Natural killer cell (primary cell): ENCODE measurements at regions not wholly inside any gene's neighbourhood (a gene's known extent, or its start where the extent isn't known, plus 50 kb on each side); places are given as distances from the start of the nearest gene placed in this dataset.

ENCODE experiments used
- ATAC-seq, 3 donors: fragments of 150-1000 bp in 2 of 3; fragments of 200-7000 bp in 1 of 3; cut with Tn5 transposase; 1 replicate in 1 of 3; 2 replicates in 2 of 3; pipeline ENCODE4 v1.10.0; 2021; ENCODE audit warnings: mild to moderate bottlenecking in 2 of 3, moderate library complexity in 2 of 3
- DNase-seq, 2 donors: peaks; one replicate each; pipeline versions ENCODE4 v3.0.0 to v3.0.0-alpha.2; 2013 to 2021; ENCODE audit warnings: mixed read lengths in 1 of 2
- H3K27ac ChIP-seq: one replicate; pipeline ENCODE4 v1.5.1; 2013; ENCODE audit warnings: mild to moderate bottlenecking, low read length
- H3K27me3 ChIP-seq: one replicate; pipeline ENCODE4 v1.6.1; 2013; ENCODE audit warnings: low read length; ENCODE audit not compliant: control insufficient read depth, insufficient read depth
- H3K36me3 ChIP-seq: one replicate; pipeline ENCODE4 v1.6.1; 2013; ENCODE audit warnings: low read length; ENCODE audit not compliant: control insufficient read depth, insufficient read depth
- H3K4me1 ChIP-seq: one replicate; pipeline ENCODE4 v1.6.1; 2013; ENCODE audit warnings: low read length; ENCODE audit not compliant: control insufficient read depth, insufficient read depth
- H3K4me3 ChIP-seq: one replicate; pipeline ENCODE4 v1.5.1; 2013; ENCODE audit warnings: low read length
- H3K9me3 ChIP-seq: one replicate; pipeline ENCODE4 v1.6.1; 2013; ENCODE audit warnings: low read length; ENCODE audit not compliant: control insufficient read depth, insufficient read depth
- H3K27ac Mint-ChIP-seq, 2 donors: one replicate each; pipeline ENCODE4 v1.8.0; 2022; ENCODE audit warnings: mild to moderate bottlenecking in 2 of 2, mixed read lengths in 2 of 2, moderate library complexity in 1 of 2
- H3K27me3 Mint-ChIP-seq, 2 donors: one replicate each; pipeline ENCODE4 v1.8.0; 2022; ENCODE audit warnings: low read depth in 2 of 2, mixed read lengths in 2 of 2
- H3K36me3 Mint-ChIP-seq: one replicate; pipeline ENCODE4 v1.8.0; 2022; ENCODE audit warnings: mixed read lengths
- H3K4me1 Mint-ChIP-seq, 2 donors: one replicate each; pipeline ENCODE4 v1.8.0; 2022; ENCODE audit warnings: mixed read lengths in 2 of 2
- H3K4me3 Mint-ChIP-seq: one replicate; pipeline ENCODE4 v1.8.0; 2022; ENCODE audit warnings: mild to moderate bottlenecking, moderate library complexity, mixed read lengths
- H3K9me3 Mint-ChIP-seq, 2 donors: one replicate each; pipeline ENCODE4 v1.8.0; 2022; ENCODE audit warnings: mixed read lengths in 2 of 2
- WGBS: methylation state at CpG from one replicate; pipeline ENCODE4 v1.1.7; 2013; ENCODE audit warnings: missing lambda C conversion rate; ENCODE audit not compliant: insufficient coverage; 5-methylcytosine and 5-hydroxymethylcytosine counted together
- intact Hi-C: fragments of 100-400 bp; cut with micrococcal nuclease; formaldehyde crosslinking; loops from one replicate; pipeline ENCODE4 v1.14.2; 2022
- TF ChIP-seq, protein P1 (sequence below): fragments of 200-600 bp; IDR thresholded peaks from one replicate; pipeline ENCODE4 v1.8.0; 2022; ENCODE audit warnings: antibody characterized with exemption

DNA sequence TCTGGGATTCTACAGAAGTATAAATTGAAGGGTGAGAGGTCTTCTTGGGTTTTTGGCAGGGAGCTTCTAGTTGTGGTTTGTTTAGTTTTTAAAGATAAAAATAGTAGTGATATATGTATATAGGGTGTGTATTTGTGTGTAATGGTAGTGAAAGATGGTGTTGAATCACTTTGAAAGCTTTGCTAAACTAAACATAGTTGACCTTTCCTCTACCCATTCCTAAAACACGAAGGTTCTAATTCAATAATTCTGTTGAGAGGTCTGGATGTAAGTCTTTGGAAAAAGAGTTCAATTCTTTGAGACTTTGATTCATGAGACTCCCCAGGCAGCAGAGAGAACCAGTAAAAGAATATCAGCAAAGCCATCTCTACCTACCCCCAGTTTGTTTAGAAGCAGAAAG is 247.9 kb upstream of the DUSP10 start:
- intact Hi-C loops = no loop called here
- TF ChIP-seq, protein P1, sequence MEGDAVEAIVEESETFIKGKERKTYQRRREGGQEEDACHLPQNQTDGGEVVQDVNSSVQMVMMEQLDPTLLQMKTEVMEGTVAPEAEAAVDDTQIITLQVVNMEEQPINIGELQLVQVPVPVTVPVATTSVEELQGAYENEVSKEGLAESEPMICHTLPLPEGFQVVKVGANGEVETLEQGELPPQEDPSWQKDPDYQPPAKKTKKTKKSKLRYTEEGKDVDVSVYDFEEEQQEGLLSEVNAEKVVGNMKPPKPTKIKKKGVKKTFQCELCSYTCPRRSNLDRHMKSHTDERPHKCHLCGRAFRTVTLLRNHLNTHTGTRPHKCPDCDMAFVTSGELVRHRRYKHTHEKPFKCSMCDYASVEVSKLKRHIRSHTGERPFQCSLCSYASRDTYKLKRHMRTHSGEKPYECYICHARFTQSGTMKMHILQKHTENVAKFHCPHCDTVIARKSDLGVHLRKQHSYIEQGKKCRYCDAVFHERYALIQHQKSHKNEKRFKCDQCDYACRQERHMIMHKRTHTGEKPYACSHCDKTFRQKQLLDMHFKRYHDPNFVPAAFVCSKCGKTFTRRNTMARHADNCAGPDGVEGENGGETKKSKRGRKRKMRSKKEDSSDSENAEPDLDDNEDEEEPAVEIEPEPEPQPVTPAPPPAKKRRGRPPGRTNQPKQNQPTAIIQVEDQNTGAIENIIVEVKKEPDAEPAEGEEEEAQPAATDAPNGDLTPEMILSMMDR = no peak
- Mint-ChIP-seq H3K4me3 (no peak overlapping the region), H3K9me3 (peaks cover 3 to 5% of the 10 kb centered on the region in 2 donors), H3K27ac (no peak overlapping the region), H3K36me3 (peaks cover 11% of the 10 kb centered on the region), H3K4me1 (peaks cover 24 to 34% of the 10 kb centered on the region in 2 donors), H3K27me3 (peaks cover 0 to 4% of the 10 kb centered on the region in 2 donors)
- Histone ChIP-seq H3K4me3 (no peak overlapping the region), H3K27ac (no peak overlapping the region), H3K27me3 (no peaks in the 10 kb centered on the region), H3K4me1 (peaks cover 17% of the 10 kb centered on the region), H3K9me3 (peaks cover 10% of the 10 kb centered on the region), H3K36me3 (no peaks in the 10 kb centered on the region)
- DNase-seq = no peak
- ATAC-seq = no peak
- WGBS = no CpG with 5 or more reads among the region's 1 CpG

GRCh38 chr1:221988829-221989228 is 246.9 kb upstream of the DUSP10 start:
- intact Hi-C loops = no loop called here
- TF ChIP-seq, protein P1 = no peak
- Histone ChIP-seq H3K36me3 (no peaks in the 10 kb centered on the region), H3K27ac (no peak overlapping the region), H3K4me3 (no peak overlapping the region), H3K4me1 (peaks cover 12% of the 10 kb centered on the region), H3K9me3 (peaks cover 6% of the 10 kb centered on the region), H3K27me3 (no peaks in the 10 kb centered on the region)
- Mint-ChIP-seq H3K4me1 (peaks cover 16 to 25% of the 10 kb centered on the region in 2 donors), H3K9me3 (peaks cover 3 to 5% of the 10 kb centered on the region in 2 donors), H3K4me3 (no peak overlapping the region), H3K27me3 (peaks cover 0 to 4% of the 10 kb centered on the region in 2 donors), H3K36me3 (peaks cover 11% of the 10 kb centered on the region), H3K27ac (no peak overlapping the region)
- DNase-seq = no peak
- no peak for ATAC-seq

DNA sequence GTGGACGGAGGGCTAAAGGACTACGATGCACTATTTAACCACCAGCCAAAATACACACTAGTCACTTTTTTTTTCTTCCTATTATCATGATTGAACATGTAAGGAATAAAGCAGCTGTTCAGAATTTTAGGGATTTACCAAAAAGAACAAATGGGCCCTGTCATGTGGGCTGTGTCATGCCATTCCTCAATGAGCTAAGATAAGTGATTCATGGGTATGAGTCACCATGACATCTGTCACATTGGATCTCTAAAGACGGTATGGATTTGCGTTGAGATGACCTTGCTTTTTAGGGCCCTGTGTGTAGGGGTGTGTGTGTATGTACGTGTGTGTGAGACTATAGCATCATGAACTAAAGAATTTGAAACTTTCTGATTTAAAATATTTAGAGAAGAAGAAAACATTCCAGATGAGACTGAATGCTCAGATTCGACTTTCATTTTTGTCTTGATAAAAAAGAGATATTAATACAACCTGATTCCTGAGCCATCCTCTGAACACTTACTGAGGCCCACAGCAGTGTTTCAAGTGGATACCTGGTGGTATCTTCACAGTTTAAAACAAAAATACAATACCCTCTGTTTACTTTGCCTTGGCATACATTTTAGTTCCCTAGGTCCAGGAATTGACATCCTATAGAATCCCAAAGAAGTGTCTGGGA is 246.1 kb upstream of the DUSP10 start:
- WGBS = 93% methylated on average over 6 of the region's 6 CpGs
- peaks cover 4% of the 10 kb centered on the region for H3K9me3 ChIP-seq
- no peak overlapping the region for H3K4me3 ChIP-seq
- no peaks in the 10 kb centered on the region for H3K36me3 ChIP-seq
- no peaks in the 10 kb centered on the region for H3K27me3 ChIP-seq
- H3K27me3 Mint-ChIP-seq = peaks cover 6 to 11% of the 10 kb centered on the region in 2 donors
- H3K4me1 Mint-ChIP-seq = peaks cover 16 to 20% of the 10 kb centered on the region in 2 donors
- H3K4me3 Mint-ChIP-seq = no peak overlapping the region
- intact Hi-C loops = no loop called here
- TF ChIP-seq, protein P1 = no peak
- H3K9me3 Mint-ChIP-seq = peaks cover 3 to 5% of the 10 kb centered on the region in 2 donors
- no peak overlapping the region for H3K27ac Mint-ChIP-seq
- peaks cover 12% of the 10 kb centered on the region for H3K4me1 ChIP-seq
- no peak overlapping the region for H3K27ac ChIP-seq
- ATAC-seq = no peak
- DNase-seq = no peak
- peaks cover 10% of the 10 kb centered on the region for H3K36me3 Mint-ChIP-seq

DNA sequence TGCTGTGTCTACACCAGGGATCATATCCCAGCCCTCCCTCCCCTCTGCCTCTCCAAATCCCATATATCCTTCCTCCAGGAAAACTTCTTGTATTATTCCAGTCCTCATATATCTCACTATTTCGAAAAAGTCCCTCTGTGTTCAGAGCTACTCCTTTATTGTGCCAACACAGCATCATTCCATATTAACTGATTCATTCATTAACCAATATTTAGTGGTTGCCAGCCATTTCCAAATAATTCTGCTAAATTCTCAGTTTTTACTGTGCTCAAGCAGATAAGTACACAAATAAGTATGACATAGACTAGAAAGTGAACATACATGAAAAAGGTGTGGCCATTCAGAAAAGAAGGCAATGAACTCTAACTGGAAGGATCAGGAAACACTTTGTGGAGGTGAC is 241.6 kb upstream of the DUSP10 start:
- no peaks in the 10 kb centered on the region for H3K4me1 ChIP-seq
- no peaks in the 10 kb centered on the region for H3K4me1 Mint-ChIP-seq
- 95% methylated on average over 1 of the region's 1 CpG for WGBS
- TF ChIP-seq, protein P1 = no peak
- intact Hi-C loops = no loop called here
- H3K27me3 ChIP-seq = no peaks in the 10 kb centered on the region
- H3K27ac Mint-ChIP-seq = no peak overlapping the region
- no peaks in the 10 kb centered on the region for H3K36me3 Mint-ChIP-seq
- H3K9me3 ChIP-seq = no peaks in the 10 kb centered on the region
- H3K27ac ChIP-seq = no peak overlapping the region
- H3K27me3 Mint-ChIP-seq = peaks cover 6 to 11% of the 10 kb centered on the region in 2 donors
- ATAC-seq (no peak), DNase-seq (no peak)
- H3K9me3 Mint-ChIP-seq = no peaks in the 10 kb centered on the region
- H3K4me3 ChIP-seq = no peak overlapping the region
- H3K36me3 ChIP-seq = no peaks in the 10 kb centered on the region
- H3K4me3 Mint-ChIP-seq = no peak overlapping the region
